ENCODE measurements at regions not wholly inside any gene's neighbourhood (a gene's known extent, or its start where the extent isn't known, plus 50 kb on each side); places are given as distances from the start of the nearest gene placed in this dataset.
"Not testable (repeated sequence)": the region's sequence is repeated elsewhere in the genome, so short reads cannot be mapped to it uniquely, and the experiment has no call there.

DNA sequence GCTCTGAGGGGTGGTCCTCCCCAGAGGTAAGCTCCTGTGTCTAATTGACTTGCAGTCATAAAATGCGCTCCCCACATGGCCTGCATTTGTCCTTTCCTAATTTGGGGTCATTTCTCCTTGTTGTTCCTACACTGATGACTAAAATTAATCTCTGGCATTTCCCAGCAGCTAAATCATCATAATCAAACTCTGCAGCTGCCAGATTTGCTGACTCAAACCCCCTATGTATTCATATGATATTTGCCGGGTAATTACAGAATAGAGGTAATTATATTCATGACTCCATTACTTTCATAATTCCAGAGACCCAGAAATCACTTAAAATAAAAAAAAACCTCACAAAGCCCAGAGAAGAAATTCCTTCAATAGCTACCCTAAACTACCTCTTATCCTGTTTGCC, 331.4 kb upstream of the KLHL29 start:
- DNase-seq: no peak

DNA sequence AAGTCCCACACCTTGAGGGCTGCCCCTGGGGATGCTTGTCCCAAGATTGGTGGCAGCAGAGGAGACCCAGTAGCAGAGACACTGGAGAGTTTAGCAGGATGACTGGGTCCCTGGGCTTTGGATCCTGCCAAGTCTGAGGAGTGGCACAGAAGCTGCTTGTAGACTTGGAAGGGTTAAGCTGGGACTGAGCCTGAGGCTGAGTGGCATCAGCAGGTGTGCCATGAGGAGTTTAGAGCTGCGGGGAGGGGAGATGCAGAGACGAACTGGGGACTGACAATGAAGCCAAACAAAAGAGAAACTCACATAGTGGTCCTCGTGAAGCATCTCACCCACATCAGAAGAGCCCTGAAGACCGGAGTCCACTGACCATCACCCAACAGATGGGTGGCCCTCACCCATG, 329.7 kb upstream of the KLHL29 start:
- no peak for DNase-seq

DNA sequence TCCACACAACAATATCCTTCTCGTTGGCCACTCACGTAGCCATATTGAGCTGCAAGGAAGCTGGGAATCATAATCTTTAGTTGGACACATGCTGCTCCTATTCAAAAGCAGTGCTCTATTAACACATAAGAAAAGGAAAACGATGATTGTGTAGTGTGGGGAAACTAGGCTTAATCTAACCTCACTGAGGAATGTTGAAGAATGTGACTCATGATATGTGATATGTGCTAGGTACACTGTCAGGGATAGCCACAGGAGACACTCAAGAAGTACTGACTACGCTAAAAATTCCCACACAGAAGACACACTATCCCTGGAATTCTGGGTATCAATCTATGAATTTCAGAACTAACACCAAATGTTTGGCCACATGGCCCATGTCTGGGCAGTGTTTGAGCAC, 328.1 kb upstream of the KLHL29 start:
- not testable (repeated sequence) for DNase-seq

DNA sequence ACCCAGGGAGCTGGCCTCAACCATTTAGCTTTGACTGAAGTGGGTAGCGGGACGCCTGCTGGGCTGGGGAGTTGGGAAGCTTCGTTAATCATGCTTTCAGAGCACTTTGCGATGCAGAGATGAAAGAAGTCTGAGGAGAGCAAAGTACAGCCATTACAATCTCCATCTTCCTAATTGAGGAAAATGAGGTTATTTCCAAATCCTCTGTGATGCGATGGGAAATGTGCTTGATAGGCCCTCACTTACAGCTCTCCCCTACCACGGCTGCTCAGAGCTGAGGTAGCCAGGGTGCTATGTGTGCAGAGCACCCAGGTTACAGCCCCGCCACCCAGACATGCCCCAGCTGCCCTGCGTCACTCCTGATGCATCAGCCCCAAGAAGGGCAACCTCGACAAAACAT, 326.5 kb upstream of the KLHL29 start:
- no peak for DNase-seq

DNA sequence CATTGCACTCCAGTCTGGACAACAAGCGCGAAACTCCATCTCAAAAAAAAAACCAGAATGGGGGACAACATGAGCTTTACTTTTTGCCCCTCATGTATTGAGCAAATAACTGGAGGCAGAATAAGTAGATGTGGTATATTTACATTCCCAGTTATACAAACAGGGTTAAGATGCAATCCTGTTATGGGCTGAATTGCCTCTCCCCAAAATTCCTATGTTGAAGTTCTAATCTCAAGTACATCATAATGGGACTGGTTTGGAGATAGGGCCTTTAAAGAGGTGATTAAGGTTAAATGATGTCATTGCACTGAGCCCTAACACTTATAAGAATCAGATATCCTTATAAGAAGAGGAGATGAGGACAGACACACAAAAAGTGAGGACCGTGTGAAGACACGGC, 319.8 kb upstream of the KLHL29 start:
- no peak for DNase-seq

DNA sequence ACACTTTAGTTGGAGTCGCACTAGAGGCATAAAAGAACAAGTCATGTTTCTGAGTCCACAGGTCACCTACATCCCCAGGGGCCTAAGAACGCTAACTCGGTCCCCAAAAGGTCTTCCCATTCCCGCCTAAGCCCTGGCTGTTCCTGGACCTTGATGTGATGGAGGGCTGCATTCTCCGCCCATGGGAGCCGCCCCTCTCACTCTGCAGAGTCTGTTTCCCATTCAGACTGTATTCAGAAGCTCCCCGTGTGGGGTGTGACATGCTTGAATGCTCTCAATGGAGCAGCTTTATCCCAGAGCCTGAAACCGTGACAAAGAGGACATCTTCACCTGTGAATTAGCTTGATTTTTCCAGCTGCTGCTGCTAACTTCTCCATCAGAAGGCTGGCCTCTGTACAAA, 319.0 kb upstream of the KLHL29 start:
- DNase-seq: no peak

DNA sequence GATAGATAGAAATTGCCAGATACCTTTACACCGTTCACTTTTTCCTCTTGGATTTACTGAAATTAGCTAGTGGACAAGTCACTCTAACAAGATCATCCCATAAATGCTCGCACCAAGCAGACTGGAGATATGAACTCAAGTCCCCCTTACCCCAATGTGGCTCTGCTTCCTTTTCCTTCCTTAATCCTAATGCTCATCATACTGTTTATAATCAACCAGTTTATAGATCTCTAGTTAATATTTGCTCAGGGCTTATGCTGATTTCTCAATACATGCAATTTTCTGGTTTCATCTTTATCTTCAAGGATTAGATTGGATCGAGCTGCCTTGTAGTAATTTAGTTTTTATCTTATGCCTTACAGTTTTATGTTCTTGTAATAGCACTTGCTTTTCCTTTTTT, 318.3 kb upstream of the KLHL29 start:
- no peak for DNase-seq

DNA sequence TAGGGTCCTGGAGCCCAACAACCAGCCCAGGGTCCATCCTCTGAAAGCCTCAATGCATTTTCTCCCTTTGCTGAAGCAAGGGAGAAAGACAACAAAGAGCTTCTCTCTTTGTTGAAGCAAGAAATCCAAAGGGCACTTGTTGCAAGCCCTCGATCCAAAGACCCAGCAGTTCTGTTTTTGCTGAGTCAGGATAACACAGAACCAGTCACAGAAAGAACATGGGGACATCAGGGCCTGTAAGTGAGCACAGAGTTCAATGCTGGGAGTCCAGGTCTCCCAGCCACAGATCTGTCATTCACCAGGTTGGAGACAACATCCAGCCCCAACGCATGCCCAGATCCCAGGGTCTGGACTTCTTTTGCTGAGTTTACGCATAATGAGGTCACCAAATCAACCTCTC, 315.8 kb upstream of the KLHL29 start:
- DNase-seq: no peak

DNA sequence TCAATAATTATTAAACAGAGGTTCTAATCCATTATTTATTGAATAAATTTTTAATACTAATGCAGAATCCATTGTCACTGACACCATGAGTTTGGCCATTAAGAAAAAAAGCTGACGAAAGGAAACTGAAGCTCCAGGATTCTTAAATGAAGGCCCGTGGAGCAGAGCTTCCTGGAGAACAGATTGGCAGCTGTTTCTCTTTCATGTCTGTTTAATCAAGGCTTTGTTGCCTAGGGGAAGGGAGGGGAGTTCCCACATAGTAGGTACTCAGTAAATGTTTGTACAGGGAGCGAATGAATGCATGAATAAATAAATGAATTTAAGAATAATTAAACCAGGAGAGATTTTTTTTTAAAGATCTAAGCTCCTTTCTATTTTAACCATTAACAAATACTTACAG, 315.1 kb upstream of the KLHL29 start:
- no peak for DNase-seq

DNA sequence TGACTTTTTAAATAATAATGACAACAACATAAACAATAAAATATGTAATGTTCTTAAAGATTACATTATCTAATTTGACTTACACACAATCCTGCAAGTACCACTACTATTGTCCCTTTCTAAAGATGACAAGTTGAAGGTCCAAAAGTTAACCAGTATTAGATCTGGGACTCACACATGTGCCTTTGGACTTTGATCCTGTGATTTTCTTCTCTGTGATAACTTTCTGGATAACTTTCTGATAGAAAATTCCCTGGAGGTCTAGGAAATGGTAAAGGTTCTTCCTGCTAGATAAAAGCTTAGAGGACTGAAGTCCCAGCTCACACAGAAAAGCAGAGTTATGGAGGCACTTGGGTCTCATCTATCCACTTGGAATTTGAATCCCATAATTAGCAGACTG, 311.9 kb upstream of the KLHL29 start:
- no peak for DNase-seq

DNA sequence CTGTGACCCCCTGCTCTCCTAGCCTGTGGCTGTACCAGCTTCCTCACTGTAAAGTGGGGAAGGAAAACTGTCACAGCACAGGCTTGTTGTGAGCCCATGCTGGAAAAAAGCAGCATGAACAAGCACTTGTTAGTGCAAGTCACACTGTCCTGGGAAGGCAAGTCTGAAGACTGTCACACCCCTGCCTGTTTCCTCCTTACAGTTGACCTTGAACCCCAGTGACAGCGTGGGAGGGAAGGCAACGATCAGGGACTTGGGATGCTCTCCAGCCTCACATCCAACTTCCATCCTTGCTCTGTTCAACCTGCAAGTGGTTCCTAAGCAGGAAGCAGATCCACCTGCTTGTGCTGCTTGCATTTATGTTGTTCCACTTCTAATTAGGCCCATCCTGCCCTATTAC, 311.3 kb upstream of the KLHL29 start:
- DNase-seq: no peak

DNA sequence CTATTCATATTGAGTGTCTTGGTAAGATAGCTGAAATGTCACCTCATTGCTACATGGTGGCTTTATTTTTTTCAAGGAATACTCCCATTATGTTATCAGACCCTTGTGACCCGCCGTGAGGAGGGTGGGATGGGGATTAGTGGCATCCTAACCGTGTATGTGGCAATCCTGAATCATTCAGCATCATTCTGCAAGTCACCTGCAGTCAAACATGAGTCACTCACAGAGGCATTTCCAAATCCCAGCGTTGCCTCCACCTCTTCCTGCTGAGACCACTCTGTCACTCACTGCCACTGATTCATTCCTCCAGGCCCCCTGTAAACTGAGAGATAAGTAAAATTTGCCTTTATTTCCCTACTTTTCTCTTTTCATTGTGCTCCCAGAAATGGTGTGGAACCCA, 307.4 kb upstream of the KLHL29 start:
- no peak for DNase-seq

DNA sequence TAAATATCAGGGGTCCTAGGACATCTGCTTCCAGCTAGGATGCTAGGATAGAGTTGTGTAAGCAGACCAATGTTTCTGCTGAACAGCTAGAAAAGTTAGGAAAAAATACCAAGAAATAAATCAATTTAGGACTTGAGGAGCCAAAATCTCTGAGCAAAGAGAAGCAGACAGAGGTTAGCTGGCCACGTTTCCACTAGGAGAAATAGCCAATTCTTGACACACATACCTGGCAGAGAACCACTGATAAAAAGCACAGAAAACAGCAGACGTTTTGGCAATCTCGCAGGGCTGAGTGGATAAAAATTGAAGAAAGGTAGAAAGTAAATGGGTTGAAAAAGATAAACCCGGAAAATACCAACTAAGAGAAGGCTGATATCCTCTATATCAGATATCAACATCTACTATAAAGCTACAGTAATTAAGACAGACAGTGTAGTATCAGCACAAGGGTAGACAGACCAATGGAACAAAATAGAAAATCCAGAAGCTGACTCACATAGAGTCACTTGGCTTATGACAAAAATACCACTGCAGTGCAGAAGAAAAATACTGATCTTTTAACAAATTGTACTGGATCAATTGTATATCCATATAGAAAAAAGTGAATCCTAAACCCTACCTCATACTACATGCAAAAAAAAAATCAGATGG, 306.1 kb upstream of the KLHL29 start:
- no peak for DNase-seq

DNA sequence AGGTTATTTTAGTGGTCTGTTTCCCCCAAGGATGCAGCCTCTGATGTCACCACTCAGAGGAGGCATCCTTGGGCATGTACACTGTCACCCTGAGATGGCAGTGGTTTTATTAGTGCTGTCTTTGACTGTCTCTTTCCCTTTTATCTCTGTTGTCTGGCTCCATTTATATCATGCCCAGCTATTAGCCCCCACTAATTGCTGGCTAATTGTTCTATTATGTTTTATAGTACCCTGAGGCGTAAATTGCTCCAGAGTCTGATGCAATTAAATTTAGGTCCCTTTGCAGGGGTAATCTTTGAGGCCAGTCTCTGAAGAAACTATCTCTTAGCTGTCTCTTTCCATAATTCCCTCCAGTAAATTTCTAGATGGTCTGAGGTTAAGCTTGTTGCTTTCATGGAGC, 301.0 kb upstream of the KLHL29 start:
- no peak for DNase-seq

DNA sequence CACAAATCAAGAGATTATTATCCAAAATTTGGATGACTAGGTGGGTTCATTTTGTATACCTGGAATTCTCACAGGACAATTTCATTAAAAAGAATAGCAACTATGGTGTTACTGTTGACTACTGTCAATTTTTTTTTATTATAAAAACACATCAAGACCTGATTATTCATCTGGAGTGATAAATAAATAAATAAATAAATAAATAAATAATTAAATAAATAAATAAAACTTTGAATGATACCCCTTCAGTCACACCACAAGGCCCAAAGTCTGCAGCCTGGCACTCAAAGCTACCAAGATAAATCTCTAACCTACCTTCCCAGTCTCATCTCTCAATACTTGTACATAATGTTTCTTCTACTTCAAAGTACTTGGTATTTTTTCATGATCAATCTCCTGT, 294.0 kb upstream of the KLHL29 start:
- no peak for DNase-seq

DNA sequence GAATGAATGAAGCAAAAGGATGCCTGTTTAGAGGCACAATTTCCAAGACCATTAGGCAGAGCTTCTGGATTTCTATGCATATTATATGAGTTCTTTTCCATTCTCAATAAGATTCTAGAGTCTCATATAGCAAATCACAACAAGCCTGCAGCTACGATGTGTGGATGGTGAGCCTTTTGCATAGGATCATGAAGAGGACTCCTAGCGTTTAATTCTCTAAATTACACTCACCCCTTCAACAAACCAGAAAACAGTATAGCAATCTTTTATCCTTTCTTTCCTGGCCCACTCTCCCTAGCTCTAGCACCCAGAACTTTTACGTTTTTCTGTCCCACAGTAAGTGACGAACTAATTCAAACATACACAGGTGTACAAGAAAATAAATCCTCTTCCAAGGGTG, 293.1 kb upstream of the KLHL29 start:
- DNase-seq: no peak

DNA sequence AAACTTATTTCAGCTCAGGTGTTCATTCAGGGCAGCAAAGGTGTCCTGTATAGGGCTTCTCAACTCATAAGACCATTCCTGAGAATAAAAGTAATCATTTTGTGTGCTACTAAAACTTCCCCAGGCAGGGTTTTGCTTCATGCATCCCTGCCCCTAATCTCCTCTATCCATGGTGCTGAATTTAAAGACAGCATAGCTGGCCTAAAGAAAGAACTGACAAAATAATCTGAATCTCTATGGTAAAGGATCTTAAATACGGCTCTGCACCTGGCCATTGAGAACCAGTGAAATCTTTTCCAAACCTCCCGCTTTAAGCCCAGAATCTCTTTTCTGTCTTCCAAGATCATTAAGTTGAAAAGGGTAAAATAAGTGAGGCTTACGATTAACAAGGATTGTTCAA, 292.1 kb upstream of the KLHL29 start:
- DNase-seq: peak in 2 of 4 experiments; percentile 11 to 23

DNA sequence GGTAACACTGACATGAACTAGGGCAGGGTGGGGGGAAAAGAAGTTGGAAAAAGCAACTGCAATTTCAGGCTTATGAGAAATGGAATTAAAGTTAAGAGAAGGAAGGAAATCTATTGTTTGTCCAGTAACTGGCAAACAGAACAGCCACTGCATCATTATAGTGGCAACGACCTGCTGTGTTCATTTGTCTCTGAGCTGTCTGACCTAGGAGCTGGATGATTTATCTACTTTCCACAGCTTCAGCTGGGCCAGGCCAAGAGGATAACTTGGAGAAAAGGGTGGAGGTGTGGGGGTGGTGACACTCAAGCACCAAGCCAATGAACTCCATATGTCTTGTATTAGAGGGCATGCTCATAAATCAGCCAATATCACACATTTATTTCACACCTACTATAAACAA, 291.5 kb upstream of the KLHL29 start:
- no peak for DNase-seq

DNA sequence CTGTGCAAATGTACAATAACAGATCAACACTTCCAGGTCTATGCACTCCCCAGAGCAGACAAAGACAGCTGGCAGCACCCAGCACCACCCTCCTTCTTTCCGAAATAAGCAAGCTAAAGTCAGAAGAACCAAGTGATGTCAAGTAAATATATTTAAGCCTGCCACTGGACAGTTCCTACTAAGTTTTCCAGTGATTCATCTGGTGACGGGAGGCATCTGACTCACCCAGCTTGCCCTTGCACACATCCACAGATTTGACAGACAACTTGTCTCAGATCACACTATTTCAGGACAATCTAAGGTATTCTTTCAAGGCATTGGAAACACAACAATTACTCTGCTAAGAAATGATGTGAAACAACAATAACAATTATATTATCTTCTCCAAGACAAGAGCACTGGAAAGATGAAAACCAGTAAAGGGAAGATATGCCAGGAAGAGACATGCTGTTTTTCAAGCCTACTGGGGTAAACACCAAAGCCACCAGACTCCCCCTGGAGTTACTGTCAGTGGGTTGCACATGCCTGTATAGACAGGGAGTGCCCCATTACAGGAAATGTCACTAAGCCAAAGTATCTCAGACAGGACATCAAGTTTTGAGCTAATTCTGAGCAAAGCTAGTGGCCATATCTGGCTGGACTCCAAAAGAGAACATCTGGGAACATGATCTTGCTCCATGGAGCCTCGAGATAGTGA, 287.9 kb upstream of the KLHL29 start:
- no peak for DNase-seq

DNA sequence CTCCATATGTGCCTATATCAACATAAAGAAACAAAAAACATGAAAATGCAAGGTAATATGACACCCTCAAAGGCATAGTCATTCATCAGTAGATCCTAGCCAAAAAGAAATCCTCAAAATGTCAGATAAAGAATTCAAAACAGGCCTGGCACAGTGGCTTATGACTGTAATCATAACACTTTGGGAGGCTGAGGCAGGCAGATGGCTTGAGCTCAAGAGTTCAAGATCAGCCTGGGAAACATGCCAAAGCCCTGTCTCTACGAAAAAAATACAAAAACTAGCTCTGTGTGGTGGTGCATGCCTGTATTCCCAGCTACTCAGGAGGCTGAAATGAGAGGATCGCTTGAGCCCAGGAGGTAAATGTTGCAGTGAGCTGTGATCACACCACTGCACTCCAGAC, 284.6 kb upstream of the KLHL29 start:
- no peak for DNase-seq

DNA sequence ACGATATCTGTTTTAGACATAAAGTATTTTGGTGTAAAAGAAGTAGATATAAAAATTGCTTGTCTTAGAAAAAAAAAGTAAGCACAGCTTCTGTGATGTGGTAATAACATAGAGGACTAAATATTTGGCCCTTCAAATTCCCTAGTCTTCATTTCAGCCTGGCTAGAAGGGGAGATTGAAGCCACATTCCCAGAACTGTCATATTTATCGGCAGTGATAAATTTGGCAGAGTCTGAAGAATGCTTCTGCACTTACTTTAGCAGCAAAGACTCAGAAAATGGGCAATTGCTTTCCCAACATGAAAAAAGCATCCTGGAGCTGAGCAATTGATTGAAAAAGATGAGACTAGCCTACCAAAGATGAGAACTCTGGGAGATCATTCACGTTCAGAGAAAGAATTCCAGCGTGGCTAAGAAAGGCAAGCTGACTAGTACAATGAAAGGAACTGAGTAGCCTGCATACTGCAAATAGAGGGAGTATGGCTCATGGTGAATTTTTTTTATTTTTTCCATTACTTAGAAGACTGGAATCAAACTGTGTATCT, 278.7 kb upstream of the KLHL29 start:
- DNase-seq: no peak

DNA sequence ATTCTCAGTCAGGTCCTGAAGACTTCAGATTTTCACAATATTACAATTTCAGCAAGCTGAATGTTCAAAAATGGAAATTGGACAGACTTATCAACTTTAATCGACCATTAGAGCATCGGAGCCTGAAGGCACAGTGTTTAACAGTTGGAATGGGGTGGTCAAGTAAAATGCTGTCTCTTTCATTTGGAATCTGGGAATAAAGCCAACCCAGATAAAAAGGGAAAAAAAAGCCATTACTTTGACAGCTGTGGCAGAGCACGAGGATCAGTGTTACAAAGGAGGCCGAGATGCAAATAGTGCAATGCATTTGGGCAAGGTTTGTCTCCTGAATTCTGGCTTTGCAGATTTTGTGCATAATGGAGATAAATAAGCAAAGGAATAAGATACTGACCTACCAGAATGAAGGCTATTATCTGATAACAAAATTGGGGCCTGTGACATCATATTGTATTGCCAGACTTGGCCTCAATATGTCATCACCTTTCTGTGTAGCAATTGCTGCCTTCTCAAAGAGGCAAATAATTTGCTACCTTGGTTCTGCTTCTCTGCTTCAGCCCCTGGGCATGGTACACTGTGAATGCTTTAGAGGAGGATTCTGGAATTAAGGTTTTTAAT, 277.5 kb upstream of the KLHL29 start:
- DNase-seq: no peak

DNA sequence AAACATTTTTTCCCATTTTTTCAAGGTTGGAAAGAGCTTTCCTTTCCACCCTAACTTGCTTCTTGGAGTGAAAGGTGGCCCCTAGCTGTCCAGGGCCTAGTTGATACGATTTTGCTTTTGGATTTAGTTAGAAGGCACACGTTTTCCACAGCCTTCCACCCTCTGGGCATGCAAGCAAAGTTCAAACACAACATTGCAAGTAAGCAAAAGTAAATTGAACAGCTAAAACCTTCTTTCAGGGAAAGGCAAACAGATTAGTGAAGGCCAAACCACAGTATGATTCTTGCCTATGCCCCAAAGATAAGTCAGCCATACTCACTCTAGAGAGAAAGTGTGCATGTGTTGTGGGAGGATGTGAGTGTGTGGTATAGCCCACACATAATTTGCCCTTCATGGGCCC, 273.7 kb upstream of the KLHL29 start:
- no peak for DNase-seq

DNA sequence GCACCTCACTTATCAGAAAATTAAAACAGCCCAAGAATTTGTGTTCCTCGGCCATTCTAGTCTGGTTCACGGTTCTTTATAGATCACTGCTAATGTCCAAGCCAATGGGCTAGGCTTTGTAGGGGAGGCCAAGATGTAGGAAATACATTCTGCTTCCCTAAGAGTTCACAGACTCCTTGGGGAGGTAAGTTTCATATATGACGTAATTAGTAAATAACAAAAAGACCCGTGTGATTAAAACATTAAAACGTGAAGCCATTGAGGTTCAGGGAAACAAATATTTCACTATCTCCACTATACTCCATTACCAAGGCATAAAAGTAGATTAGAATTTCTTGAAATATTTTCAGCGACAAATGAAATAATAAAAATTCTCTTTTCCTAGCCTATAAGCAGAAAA, 272.5 kb upstream of the KLHL29 start:
- no peak for DNase-seq

All from suppressor macrophage (primary cell).